ENCODE measurements at regions not wholly inside any gene's neighbourhood (a gene's known extent, or its start where the extent isn't known, plus 50 kb on each side); places are given as distances from the start of the nearest gene placed in this dataset.

DNA sequence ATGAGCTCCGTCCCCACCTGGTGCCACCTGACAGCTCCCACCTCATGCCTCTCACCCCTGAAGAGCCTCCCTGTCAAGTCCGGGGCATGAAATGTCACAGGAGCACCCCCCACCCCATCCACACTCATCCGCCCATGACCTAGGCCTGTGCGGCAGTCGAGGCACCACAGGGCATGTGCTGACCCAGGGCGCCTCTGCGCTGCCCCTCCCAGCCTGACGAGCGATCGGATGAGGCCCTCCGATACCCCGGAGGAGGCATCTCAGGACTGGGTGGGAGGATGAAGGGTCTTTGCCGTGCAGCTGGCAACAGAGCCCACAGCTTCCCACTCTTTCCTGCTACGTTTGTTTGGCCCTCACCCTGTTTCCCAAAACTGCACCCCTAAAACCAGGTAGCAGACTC is 184.4 kb upstream of the TCERG1L start:
- TF ChIP-seq, protein P1, sequence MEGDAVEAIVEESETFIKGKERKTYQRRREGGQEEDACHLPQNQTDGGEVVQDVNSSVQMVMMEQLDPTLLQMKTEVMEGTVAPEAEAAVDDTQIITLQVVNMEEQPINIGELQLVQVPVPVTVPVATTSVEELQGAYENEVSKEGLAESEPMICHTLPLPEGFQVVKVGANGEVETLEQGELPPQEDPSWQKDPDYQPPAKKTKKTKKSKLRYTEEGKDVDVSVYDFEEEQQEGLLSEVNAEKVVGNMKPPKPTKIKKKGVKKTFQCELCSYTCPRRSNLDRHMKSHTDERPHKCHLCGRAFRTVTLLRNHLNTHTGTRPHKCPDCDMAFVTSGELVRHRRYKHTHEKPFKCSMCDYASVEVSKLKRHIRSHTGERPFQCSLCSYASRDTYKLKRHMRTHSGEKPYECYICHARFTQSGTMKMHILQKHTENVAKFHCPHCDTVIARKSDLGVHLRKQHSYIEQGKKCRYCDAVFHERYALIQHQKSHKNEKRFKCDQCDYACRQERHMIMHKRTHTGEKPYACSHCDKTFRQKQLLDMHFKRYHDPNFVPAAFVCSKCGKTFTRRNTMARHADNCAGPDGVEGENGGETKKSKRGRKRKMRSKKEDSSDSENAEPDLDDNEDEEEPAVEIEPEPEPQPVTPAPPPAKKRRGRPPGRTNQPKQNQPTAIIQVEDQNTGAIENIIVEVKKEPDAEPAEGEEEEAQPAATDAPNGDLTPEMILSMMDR (IDR thresholded peaks at IDR 0.05; ENCODE audit: extremely low read depth, missing control alignments), result no peak
- DNase-seq (ENCODE audit: low spot score), result no peak

DNA sequence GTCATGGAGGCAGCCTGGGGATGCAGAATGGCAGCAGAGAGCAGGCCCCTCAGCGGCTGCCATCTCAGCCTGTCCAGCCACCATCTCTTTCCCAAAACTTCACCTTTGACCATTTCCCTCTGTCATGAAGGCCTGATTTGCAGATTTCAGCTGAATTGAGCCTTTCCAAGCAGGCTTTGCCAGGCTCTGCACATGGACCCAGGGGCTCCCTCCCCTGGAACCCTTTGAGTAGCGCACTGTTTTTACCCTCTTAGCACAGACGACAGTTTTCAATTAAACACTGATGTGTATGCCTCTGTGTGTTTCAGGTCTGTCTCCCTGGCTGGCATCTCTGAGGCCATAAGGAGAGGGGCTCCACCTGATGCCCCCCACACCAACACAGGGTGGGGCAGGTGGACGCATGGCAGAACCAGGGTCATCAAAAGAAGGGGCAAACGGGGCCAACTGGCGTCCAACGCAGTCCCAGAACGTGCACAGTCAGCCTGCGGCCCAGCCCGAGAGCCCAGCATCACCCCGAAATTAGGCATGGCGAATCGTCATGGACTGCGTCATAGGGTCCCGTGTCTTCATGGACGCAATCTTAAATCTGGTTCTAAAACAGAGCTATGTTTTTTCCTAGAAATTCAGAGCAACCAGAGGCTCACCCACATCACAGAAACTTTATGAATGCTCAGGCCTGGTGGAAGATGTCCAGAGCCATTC is 185.0 kb upstream of the TCERG1L start:
- TF ChIP-seq, protein P1 (IDR thresholded peaks at IDR 0.05; ENCODE audit: extremely low read depth, missing control alignments), result no peak
- no peak for DNase-seq (ENCODE audit: low spot score)

DNA sequence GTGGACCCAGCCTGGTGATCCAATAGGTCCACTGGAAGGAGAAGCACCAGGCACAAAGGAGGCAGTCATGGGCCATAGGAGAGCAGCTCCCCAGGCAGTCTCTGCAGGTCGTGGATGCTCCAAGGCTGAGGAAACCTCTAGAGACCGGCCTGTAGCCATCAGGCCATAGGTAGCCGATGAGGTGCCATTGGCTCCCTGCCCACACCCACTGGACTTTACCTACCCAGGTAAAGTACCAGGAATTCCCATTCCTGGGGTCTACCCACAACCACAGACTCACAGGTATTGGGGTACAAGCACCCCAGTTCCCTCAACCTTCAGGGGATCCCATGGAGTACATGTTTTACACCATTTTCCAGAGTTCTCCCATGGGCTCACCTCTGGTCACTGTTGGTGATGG is 188.0 kb upstream of the TCERG1L start:
- no peak for DNase-seq (ENCODE audit: low spot score)
- TF ChIP-seq, protein P1 (IDR thresholded peaks at IDR 0.05; ENCODE audit: extremely low read depth, missing control alignments), result no peak

DNA sequence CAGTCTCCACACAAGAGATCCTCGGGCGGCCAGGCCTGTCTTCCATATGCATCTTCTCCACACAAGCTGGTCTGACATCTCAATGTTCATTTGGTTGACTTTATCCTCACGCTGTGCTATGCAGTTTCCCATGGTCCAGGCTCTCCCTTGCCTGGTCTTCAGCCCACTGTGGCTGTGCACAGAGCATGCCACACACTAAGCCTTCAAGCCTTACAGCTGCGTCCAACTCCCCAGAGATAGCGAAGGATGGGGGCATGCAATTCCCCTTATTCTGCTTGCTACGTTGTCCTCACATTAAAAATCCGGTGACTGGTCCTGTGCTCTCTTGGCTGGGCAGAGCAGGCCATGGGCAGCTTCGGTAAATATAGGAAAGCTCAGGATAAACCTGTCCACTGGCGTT is 188.7 kb upstream of the TCERG1L start:
- no peak for DNase-seq (ENCODE audit: low spot score)
- TF ChIP-seq, protein P1 (IDR thresholded peaks at IDR 0.05; ENCODE audit: extremely low read depth, missing control alignments), result no peak

DNA sequence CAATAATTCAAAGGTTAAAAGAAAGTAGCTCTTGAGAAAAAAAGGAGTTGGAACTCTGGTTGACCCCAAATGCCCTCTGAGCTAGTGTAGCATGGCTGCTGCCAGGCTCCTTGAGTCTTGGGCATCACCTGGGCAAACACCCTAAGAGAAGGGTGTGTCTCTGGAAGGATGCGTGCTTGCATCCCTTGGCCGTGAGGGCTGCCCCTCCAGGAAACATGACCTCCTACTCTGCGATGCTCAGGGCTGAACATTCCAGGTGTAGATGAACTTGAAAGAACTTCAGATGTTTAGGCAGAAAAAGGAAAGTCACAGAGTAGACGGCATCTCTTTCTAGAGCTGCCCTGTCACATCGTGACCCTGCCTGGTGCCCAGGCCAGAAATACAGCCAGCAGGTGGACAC is 189.4 kb upstream of the TCERG1L start:
- TF ChIP-seq, protein P1 (IDR thresholded peaks at IDR 0.05; ENCODE audit: extremely low read depth, missing control alignments), result no peak
- no peak for DNase-seq (ENCODE audit: low spot score)

DNA sequence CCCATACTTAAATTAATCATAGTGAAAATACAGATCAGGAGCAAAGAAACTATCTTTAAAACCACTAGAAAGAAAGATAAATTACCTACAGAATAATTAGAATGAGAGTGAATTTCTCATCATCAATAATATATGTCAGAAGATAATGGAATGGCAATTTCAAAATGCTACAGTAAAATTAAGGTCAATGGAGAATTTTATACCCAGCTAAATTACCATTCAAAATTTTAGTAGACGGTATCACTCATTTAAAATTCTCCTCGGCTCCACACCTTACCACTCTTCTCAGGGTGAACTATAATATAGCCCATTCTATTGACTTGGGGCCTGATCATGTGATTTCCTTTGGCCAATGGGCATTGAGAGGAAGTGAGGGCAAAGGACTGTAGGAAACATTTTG is 192.5 kb upstream of the TCERG1L start:
- TF ChIP-seq, protein P1 (IDR thresholded peaks at IDR 0.05; ENCODE audit: extremely low read depth, missing control alignments), result no peak
- DNase-seq (ENCODE audit: low spot score), result no peak

DNA sequence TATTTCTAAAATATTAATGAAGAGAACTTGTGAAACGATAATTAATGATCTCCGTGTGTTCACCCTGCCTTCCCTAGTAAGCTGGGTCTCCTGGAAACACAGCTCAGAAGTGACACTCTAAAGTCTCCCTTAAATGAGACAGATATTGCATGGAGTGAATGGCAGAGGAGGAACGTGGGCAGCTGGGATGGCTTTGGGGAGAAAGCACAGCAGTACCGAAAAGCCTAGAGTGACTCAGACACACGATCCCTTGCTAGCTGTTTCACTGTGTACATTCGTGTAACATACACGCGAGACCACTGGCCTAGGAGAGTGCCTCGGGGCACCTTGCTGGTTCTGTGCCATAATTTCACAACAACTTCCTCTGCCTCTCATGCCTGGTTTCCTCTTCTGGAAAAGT is 199.9 kb upstream of the TCERG1L start:
- no peak for DNase-seq (ENCODE audit: low spot score)
- TF ChIP-seq, protein P1 (IDR thresholded peaks at IDR 0.05; ENCODE audit: extremely low read depth, missing control alignments), result no peak
